Breast epithelium (tissue), 3 donors: ENCODE measurements at regions not wholly inside any gene's neighbourhood (a gene's known extent, or its start where the extent isn't known, plus 50 kb on each side); places are given as distances from the start of the nearest gene placed in this dataset.

Experiments used
- POLR2A ChIP-seq: fragments of 450-650 bp; IDR thresholded peaks from one replicate; pipeline ENCODE4 v1.6.1; 2016; ENCODE audit warnings: antibody characterized with exemption, mild to moderate bottlenecking, moderate library complexity
- POLR2AphosphoS5 ChIP-seq, 3 donors: sonication (generic); formaldehyde crosslinking; IDR thresholded peaks; one replicate each; pipeline ENCODE4 v1.6.1; 2017; ENCODE audit warnings: antibody characterized with exemption in 3 of 3
- TF ChIP-seq, protein P1 (sequence below), 3 donors: fragments of 450-650 bp; IDR thresholded peaks; one replicate each; pipeline ENCODE4 v1.5.1; 2016 to 2017; ENCODE audit warnings: antibody characterized with exemption in 3 of 3, mild to moderate bottlenecking in 3 of 3, moderate library complexity in 3 of 3

DNA sequence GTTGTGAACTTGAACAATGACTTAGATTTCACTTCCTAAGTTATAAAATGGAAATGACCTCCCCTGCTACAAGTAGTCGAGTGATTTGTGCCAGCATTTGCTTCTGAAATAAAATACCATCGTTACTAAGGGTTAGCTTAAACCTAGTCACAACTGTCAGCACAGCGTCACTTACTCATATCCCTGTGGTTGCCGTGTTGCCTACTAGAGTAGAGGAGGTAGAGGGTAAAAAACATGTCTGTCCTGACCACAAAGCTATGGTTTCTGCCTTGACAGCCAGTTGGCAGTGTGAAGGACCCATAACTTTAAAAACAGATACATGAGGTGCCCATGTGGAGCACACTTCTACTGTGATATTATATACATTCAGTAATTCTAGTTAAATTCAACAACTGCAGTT is 234.2 kb upstream of the RGS6 start:
- TF ChIP-seq, protein P1, sequence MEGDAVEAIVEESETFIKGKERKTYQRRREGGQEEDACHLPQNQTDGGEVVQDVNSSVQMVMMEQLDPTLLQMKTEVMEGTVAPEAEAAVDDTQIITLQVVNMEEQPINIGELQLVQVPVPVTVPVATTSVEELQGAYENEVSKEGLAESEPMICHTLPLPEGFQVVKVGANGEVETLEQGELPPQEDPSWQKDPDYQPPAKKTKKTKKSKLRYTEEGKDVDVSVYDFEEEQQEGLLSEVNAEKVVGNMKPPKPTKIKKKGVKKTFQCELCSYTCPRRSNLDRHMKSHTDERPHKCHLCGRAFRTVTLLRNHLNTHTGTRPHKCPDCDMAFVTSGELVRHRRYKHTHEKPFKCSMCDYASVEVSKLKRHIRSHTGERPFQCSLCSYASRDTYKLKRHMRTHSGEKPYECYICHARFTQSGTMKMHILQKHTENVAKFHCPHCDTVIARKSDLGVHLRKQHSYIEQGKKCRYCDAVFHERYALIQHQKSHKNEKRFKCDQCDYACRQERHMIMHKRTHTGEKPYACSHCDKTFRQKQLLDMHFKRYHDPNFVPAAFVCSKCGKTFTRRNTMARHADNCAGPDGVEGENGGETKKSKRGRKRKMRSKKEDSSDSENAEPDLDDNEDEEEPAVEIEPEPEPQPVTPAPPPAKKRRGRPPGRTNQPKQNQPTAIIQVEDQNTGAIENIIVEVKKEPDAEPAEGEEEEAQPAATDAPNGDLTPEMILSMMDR (IDR thresholded peaks at IDR 0.05): no peak
- TF ChIP-seq POLR2AphosphoS5 (IDR thresholded peaks at IDR 0.05): no peak
- TF ChIP-seq POLR2A: no peak
